ENCODE measurements at regions not wholly inside any gene's neighbourhood (a gene's known extent, or its start where the extent isn't known, plus 50 kb on each side); places are given as distances from the start of the nearest gene placed in this dataset.
A peak's percentile ranks its signal among the peaks of the same experiment; 100 is the strongest.

GRCh38 chr4:34193451-34194154 is 2050.7 kb downstream of the ARAP2 start:
- no peak for DNase-seq (ENCODE audit: low spot score)

GRCh38 chr4:34194585-34194984 is 2049.7 kb downstream of the ARAP2 start:
- DNase-seq (ENCODE audit: low spot score) = no peak

GRCh38 chr4:34196375-34196774 is 2047.9 kb downstream of the ARAP2 start:
- no peak for DNase-seq (ENCODE audit: low spot score)

GRCh38 chr4:34198966-34199365 is 2045.3 kb downstream of the ARAP2 start:
- DNase-seq (ENCODE audit: low spot score) = no peak

- no peak for DNase-seq (ENCODE audit: low spot score)
Measured at GRCh38 chr4:34200535-34200934, 2043.8 kb downstream of the ARAP2 start.

GRCh38 chr4:34202154-34202553 is 2042.2 kb downstream of the ARAP2 start:
- no peak for DNase-seq (ENCODE audit: low spot score)

- DNase-seq (ENCODE audit: low spot score) = no peak
Measured at GRCh38 chr4:34220601-34221000, 2023.7 kb downstream of the ARAP2 start.

- no peak for DNase-seq (ENCODE audit: low spot score)
Measured at GRCh38 chr4:34221986-34222385, 2022.3 kb downstream of the ARAP2 start.

- DNase-seq (ENCODE audit: low spot score) = no peak
Measured at GRCh38 chr4:34236118-34236517, 2008.2 kb downstream of the ARAP2 start.

GRCh38 chr4:34245276-34245675 is 1999.0 kb downstream of the ARAP2 start:
- DNase-seq (ENCODE audit: low spot score) = no peak

GRCh38 chr4:34250562-34250961 is 1993.8 kb downstream of the ARAP2 start:
- DNase-seq (ENCODE audit: low spot score) = peak; percentile 2

GRCh38 chr4:34253239-34253638 is 1991.1 kb downstream of the ARAP2 start:
- DNase-seq (ENCODE audit: low spot score) = no peak

- no peak for DNase-seq (ENCODE audit: low spot score)
Measured at GRCh38 chr4:34258176-34258575, 1986.1 kb downstream of the ARAP2 start.

- no peak for DNase-seq (ENCODE audit: low spot score)
Measured at GRCh38 chr4:34261799-34262314, 1982.5 kb downstream of the ARAP2 start.

GRCh38 chr4:34269613-34270012 is 1974.7 kb downstream of the ARAP2 start:
- DNase-seq (ENCODE audit: low spot score) = no peak

- no peak for DNase-seq (ENCODE audit: low spot score)
Measured at GRCh38 chr4:34271479-34272355, 1972.6 kb downstream of the ARAP2 start.

GRCh38 chr4:34279011-34279410 is 1965.3 kb downstream of the ARAP2 start:
- no peak for DNase-seq (ENCODE audit: low spot score)

GRCh38 chr4:34280131-34280530 is 1964.2 kb downstream of the ARAP2 start:
- no peak for DNase-seq (ENCODE audit: low spot score)

GRCh38 chr4:34281826-34282225 is 1962.5 kb downstream of the ARAP2 start:
- DNase-seq (ENCODE audit: low spot score) = no peak

- no peak for DNase-seq (ENCODE audit: low spot score)
Measured at GRCh38 chr4:34289489-34289888, 1954.8 kb downstream of the ARAP2 start.

GRCh38 chr4:34289962-34290361 is 1954.4 kb downstream of the ARAP2 start:
- DNase-seq (ENCODE audit: low spot score) = no peak

GRCh38 chr4:34293459-34293858 is 1950.9 kb downstream of the ARAP2 start:
- DNase-seq (ENCODE audit: low spot score) = no peak

GRCh38 chr4:34309383-34309906 is 1934.9 kb downstream of the ARAP2 start:
- no peak for DNase-seq (ENCODE audit: low spot score)
